ENCODE measurements at regions not wholly inside any gene's neighbourhood (a gene's known extent, or its start where the extent isn't known, plus 50 kb on each side); places are given as distances from the start of the nearest gene placed in this dataset.

DNA sequence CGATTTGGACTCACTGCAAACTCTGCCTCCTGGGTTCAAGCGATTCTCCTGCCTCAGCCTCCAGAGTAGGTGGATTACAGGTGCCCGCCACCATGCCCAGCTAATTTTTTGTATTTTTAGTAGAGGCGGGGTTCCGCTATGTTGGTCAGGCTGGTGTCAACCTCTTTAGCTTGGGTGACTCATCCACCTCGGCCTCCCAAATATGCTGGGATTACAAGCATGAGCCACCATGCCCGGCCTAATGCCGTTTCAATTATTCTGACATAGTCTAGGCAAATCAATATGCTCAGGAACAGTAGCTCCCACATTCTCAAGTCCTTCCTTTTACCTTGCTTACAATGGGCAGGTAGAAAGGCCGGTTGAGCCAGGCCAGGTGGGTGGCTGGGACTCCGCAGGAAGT, 82.0 kb upstream of the EEA1 start:
- Histone ChIP-seq H3K23ac (ENCODE audit: low read depth, low read length) (no peak overlapping the region), H2BK20ac (ENCODE audit: low read depth, low read length) (no peak overlapping the region), H2BK15ac (ENCODE audit: low read depth, low read length) (no peak overlapping the region), H3K27me3 (ENCODE audit: control insufficient read depth, insufficient read depth, low read length) (no peaks in the 10 kb centered on the region), H3K27ac (ENCODE audit: insufficient read depth, low read length) (no peak overlapping the region), H3K4me2 (ENCODE audit: low read depth, low read length) (no peak overlapping the region), H3K56ac (ENCODE audit: extremely low read depth, insufficient read depth, low read length) (no peak overlapping the region), H3K18ac (ENCODE audit: low read depth, low read length) (no peak overlapping the region), H4K8ac (ENCODE audit: low read depth in 2 of 2, low read length in 2 of 2) (no peak overlapping the region), H3K36me3 (ENCODE audit: control insufficient read depth, insufficient read depth, low read length) (no peaks in the 10 kb centered on the region), H2BK120ac (ENCODE audit: low read depth, low read length) (no peak overlapping the region), H3K4me1 (ENCODE audit: control insufficient read depth, insufficient read depth, low read length) (peaks cover 5% of the 10 kb centered on the region; the same call in 1 of the 2 replicates), H3K4me3 (ENCODE audit: insufficient read depth, low read depth, low read length) (no peak overlapping the region), H4K91ac (ENCODE audit: insufficient read depth, low read depth, low read length) (no peak overlapping the region), H3K14ac (replicated peaks; ENCODE audit: low read depth, low read length) (no peak overlapping the region), H2BK5ac (ENCODE audit: low read depth, low read length, poor library complexity, severe bottlenecking) (no peak overlapping the region), H3K9ac (ENCODE audit: low read depth, low read length) (no peak overlapping the region), H2AFZ (replicated peaks; ENCODE audit: low read length, poor library complexity) (no peak overlapping the region), H3K79me1 (ENCODE audit: low read depth in 1 of 2, low read length in 2 of 2) (no peaks in the 10 kb centered on the region), H3K9me1 (ENCODE audit: insufficient read depth, low read length) (peaks cover 3% of the 10 kb centered on the region), H2AK9ac (replicated peaks; ENCODE audit: low read depth, low read length, poor library complexity) (no peak overlapping the region), H3K9me3 (ENCODE audit: control insufficient read depth, insufficient read depth, low read length) (no peaks in the 10 kb centered on the region), H4K5ac (ENCODE audit: low read depth, low read length) (no peak overlapping the region), H2AK5ac (ENCODE audit: low read depth, low read length) (no peak overlapping the region), H4K20me1 (ENCODE audit: insufficient read depth, low read length) (no peaks in the 10 kb centered on the region), H3K4ac (ENCODE audit: low read depth, low read length) (no peak overlapping the region)
- POLR2A ChIA-PET (ENCODE audit: unreplicated experiment) = no interaction called here
- no peak for TF ChIP-seq RAD21 (IDR thresholded peaks at IDR 0.05; ENCODE audit: low read length)
- TF ChIP-seq CHD1 (IDR thresholded peaks at IDR 0.05; ENCODE audit: low read depth, low read length) = no peak
- TF ChIP-seq POLR2A (IDR thresholded peaks at IDR 0.05; ENCODE audit: low read depth, low read length) = no peak
- no peak for TF ChIP-seq MAFK (IDR thresholded peaks at IDR 0.05; ENCODE audit: low read depth, low read length)
- no peak for TF ChIP-seq RFX5 (IDR thresholded peaks at IDR 0.05; ENCODE audit: low read depth, low read length)
- TF ChIP-seq BHLHE40 (IDR thresholded peaks at IDR 0.05; ENCODE audit: low read depth, low read length) = no peak
- no peak for TF ChIP-seq CEBPB (IDR thresholded peaks at IDR 0.05; ENCODE audit: low read depth, low read length)
- no peak for TF ChIP-seq SMC3 (IDR thresholded peaks at IDR 0.05; ENCODE audit: low read depth, low read length)
- TF ChIP-seq MXI1 (IDR thresholded peaks at IDR 0.05; ENCODE audit: borderline replicate concordance, low read depth, low read length) = no peak
- in situ Hi-C loops (cut with MboI; ENCODE audit: low sequenced_read_pairs) (no loop called here), dilution Hi-C loops (cut with HindIII; ENCODE audit: low sequenced_read_pairs, unreplicated experiment) (no loop called here), intact Hi-C loops (cut with micrococcal nuclease) (no loop called here)
- 84% methylated on average over 3 of the region's 10 CpGs; no CpG with 5 or more reads in 1 of the 2 experiments for WGBS, 2 experiments (ENCODE audit: extremely low coverage in 2 of 2, insufficient read length in 1 of 2)
- BruUV-seq (replicated peaks) = no TSS peak
- DNase-seq = no peak
- ATAC-seq (ENCODE audit: low read depth) = no peak
- CTCF ChIA-PET = no interaction called here

Measured in IMR-90 (cell line).